ENCODE measurements at regions not wholly inside any gene's neighbourhood (a gene's known extent, or its start where the extent isn't known, plus 50 kb on each side); places are given as distances from the start of the nearest gene placed in this dataset.
"Not testable (repeated sequence)": the region's sequence is repeated elsewhere in the genome, so short reads cannot be mapped to it uniquely, and the experiment has no call there.

DNA sequence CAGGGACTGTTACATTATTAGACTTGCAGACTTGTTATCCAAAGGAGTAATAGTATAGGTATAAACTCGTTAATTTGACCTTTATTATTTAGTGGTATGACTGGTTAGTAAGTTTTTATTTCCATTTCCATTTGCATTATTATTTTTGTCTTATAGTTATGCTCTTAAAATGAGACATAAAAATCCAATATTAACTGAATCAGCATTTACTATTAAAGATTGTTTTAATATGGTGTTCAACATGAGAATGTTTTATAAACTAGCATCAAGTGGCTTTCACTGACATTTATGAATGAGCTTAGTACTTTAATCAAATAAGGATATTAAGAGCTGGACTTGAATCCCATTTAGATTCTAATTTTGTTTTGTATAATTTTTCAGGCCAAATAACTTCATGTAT, 228.1 kb upstream of the HAND2 start:
- H3K4me3 Mint-ChIP-seq, result no peak overlapping the region
- H3K4me1 Mint-ChIP-seq, result no peaks in the 10 kb centered on the region
- no peaks in the 10 kb centered on the region for H3K27me3 Mint-ChIP-seq
- H3K9me3 Mint-ChIP-seq, result no peaks in the 10 kb centered on the region
- no peaks in the 10 kb centered on the region for H3K36me3 Mint-ChIP-seq
- H3K27ac Mint-ChIP-seq, result no peak overlapping the region

DNA sequence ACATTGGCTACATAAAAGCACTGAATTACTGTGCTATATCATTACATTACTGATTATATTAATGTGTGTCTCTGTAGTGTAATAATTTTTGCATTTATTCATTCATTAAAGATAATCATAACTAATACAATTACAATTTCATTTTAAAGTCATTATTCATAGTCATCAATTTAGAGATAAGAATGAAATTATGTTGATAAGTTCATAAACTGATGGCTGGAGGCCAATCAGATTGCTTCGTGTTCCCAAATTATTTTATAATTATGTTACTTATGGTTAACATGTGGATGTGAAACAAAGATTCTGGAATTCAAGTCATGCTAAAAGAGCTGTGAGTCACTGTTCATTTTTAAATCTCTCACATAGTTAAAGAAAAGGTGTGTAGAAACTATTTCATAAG, 223.4 kb upstream of the HAND2 start:
- H3K27me3 Mint-ChIP-seq, result no peaks in the 10 kb centered on the region
- peaks cover 0 to 4% (median 0%) of the 10 kb centered on the region in 3 donors for H3K9me3 Mint-ChIP-seq
- no peaks in the 10 kb centered on the region for H3K36me3 Mint-ChIP-seq
- no peak overlapping the region for H3K27ac Mint-ChIP-seq
- no peak overlapping the region for H3K4me3 Mint-ChIP-seq
- peaks cover 0 to 4% (median 0%) of the 10 kb centered on the region in 3 donors for H3K4me1 Mint-ChIP-seq

DNA sequence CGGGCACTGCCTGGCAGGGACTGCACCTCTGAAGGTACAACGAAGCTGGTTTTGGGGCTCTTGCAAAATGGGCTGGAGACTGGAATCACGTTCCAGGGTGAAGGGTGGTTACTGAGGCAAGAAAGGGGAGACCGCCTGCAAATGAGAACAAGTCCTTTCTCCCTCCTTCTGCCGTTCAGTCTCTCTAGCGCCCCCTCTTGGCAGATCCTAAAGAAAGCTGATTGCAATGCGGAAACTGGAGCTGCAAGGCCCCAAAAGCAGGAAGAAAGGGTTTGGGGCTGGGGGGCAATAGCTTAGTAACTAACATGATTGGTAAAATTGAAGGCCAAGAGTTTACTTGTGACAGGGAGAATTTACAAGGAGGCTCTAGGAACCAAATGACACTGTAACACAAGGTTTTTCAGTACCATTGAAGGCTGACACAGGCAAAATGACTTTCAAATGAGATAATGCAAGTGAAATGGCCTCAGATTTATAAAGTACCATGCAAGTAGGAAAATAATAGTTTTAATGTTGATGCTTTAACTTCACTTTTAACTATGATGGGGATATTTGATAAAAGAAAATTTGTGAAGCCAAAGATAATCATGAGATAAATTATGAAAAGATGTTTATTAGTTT, 222.7 kb upstream of the HAND2 start:
- H3K4me3 Mint-ChIP-seq, result no peak overlapping the region
- peaks cover 0 to 4% (median 0%) of the 10 kb centered on the region in 3 donors for H3K9me3 Mint-ChIP-seq
- H3K36me3 Mint-ChIP-seq, result no peaks in the 10 kb centered on the region
- H3K27ac Mint-ChIP-seq, result no peak overlapping the region
- peaks cover 0 to 4% (median 0%) of the 10 kb centered on the region in 3 donors for H3K4me1 Mint-ChIP-seq
- no peaks in the 10 kb centered on the region for H3K27me3 Mint-ChIP-seq

DNA sequence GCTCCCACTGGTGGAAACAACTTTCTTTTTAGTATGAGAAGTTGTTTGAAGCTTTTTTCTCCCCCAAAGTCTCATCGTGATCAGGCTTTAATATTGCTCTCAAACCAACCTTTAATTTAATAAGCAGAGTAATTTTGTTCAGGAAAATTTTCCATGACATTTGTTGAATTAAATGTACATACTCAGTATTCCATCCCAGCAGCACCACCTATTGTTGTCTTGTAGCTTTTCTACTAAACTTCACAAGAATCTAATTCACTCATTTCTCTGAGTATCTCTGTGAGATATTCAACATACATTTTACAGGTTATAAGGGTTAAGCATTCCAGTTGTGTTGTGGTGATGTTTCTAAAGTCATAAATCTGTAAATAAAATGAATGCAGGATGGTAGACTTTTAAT, 218.3 kb upstream of the HAND2 start:
- H3K36me3 Mint-ChIP-seq, result no peaks in the 10 kb centered on the region

DNA sequence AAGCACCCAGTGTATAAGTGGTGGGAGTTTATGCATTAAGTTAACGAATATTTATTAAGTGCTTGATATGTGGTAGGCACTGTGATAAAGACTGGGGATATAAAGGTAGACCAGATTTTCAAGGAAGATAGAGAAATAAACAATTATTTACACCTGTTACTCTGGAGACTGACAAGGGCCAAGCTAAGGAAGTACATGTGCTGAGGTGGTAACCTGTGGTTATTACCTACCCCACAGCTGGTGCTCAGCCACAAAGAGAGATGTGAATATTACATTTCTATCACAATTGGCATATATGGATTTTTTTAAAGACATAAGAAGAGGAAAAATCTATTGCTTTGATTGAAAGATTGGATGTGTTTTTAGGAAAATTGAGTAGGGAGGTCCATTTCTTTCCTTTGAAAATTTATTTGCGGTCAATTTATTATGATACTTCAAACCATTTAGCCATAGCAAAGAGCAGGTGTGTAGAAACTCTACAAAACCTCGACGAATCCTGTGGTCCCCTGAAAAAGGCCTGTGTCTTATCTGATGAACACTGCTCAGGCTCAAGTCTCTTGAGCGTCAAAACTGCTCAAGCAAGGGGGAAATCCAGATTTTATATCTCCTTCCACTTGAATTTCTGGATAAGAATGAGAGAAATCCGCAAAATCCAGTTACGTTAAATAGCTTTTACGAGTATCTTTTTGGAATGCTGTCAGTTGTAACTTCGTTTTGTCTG, 217.7 kb upstream of the HAND2 start:
- H3K4me1 Mint-ChIP-seq, result peaks cover 0 to 4% (median 0%) of the 10 kb centered on the region in 3 donors
- no peak overlapping the region for H3K27ac Mint-ChIP-seq
- no peaks in the 10 kb centered on the region for H3K27me3 Mint-ChIP-seq
- H3K4me3 Mint-ChIP-seq, result no peak overlapping the region
- peaks cover 0 to 4% (median 1%) of the 10 kb centered on the region in 3 donors for H3K9me3 Mint-ChIP-seq
- H3K36me3 Mint-ChIP-seq, result no peaks in the 10 kb centered on the region

More for the DNA sequence above, 218.3 kb upstream of the HAND2 start:
- Mint-ChIP-seq H3K4me3 (no peak overlapping the region), H3K4me1 (peaks cover 0 to 4% (median 0%) of the 10 kb centered on the region in 3 donors), H3K9me3 (peaks cover 0 to 4% (median 1%) of the 10 kb centered on the region in 3 donors), H3K27me3 (no peaks in the 10 kb centered on the region), H3K27ac (no peak overlapping the region)

DNA sequence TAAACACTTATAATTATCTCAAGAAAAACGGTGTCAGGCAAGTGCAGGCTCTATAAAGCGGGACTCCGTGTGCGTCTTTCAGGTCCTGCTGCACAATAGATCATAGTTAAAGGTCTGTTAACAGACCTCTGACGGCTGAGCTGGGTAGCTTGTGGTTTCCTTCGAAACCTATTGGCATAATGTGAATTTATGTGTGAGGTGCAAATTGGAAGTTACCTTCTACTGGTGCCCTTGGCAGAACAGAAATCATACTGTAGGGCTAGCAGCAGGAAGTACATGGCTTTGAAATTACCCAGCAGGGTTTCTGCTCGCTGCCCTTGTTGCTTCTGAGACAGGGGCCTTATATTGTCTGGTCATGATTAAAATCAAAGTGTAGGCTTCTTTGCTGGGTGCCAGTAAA, 216.4 kb upstream of the HAND2 start:
- Mint-ChIP-seq H3K36me3 (no peaks in the 10 kb centered on the region), H3K4me3 (no peak overlapping the region), H3K27ac (no peak overlapping the region), H3K9me3 (peaks cover 0 to 2% (median 1%) of the 10 kb centered on the region in 3 donors), H3K27me3 (no peaks in the 10 kb centered on the region), H3K4me1 (no peaks in the 10 kb centered on the region)

DNA sequence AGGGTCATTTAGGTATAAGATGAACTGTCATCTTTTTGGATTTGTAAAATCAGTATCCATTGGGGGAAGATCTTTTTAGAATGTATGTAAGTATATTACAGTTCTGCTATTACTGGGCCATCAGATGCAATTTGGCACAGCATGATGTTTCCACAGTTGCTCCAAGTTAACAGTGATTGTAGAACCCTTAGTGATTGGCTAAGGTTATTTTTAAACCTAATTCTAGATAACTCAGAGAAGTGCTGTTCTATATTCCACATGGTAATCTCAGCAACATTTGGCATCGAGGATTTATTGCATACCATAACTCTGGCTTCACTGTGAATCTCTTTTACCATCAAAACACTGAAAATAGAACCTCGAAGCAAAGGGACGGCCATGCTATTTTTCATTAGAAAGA, 215.7 kb upstream of the HAND2 start:
- peaks cover 0 to 2% (median 1%) of the 10 kb centered on the region in 3 donors for H3K9me3 Mint-ChIP-seq
- H3K4me3 Mint-ChIP-seq, result no peak overlapping the region
- no peak overlapping the region for H3K27ac Mint-ChIP-seq
- no peaks in the 10 kb centered on the region for H3K27me3 Mint-ChIP-seq
- no peaks in the 10 kb centered on the region for H3K4me1 Mint-ChIP-seq
- H3K36me3 Mint-ChIP-seq, result no peaks in the 10 kb centered on the region

DNA sequence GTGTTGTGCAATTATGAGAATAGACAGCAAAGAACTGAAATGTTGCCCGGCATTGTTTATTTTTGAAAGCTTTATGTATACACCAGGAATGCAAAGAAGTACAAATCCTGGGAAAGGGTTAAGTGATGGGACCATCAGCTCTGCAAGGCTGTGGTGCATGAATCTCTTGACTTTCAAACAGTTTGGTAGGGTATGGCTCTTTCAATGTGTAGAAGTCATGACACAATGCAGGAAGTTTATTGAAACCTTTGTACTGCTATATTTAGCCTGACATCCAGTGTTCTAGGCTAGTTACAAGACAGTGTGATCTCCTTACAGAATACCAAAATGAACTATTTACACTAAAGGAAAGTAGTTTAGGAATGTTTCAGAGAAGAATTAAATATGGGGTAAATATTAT, 206.8 kb upstream of the HAND2 start:
- Mint-ChIP-seq H3K4me1 (no peaks in the 10 kb centered on the region), H3K9me3 (peaks cover 0 to 3% (median 0%) of the 10 kb centered on the region in 3 donors), H3K27ac (no peak overlapping the region), H3K4me3 (no peak overlapping the region), H3K27me3 (no peaks in the 10 kb centered on the region), H3K36me3 (no peaks in the 10 kb centered on the region)

DNA sequence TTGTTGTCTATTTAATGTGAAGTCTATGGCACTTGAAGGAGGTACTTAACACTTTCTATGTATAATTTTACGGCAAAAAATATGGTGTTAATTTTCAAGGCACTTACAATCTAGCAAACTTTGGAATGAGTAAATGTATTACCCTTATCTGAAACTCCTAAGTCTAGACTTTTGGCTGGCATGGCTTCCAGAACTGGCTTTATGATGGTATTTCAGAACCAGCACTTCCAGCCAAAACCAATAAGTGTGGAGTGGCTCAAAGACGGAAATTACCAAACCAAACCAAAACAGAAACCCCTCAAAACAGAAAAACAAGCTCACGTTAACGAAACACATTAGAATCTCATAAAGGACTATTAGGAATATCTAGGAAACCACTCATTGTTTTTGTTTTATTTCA, 205.6 kb upstream of the HAND2 start:
- H3K4me3 Mint-ChIP-seq, result no peak overlapping the region
- peaks cover 0 to 3% (median 0%) of the 10 kb centered on the region in 3 donors for H3K9me3 Mint-ChIP-seq
- no peaks in the 10 kb centered on the region for H3K36me3 Mint-ChIP-seq
- no peaks in the 10 kb centered on the region for H3K27me3 Mint-ChIP-seq
- H3K27ac Mint-ChIP-seq, result no peak overlapping the region
- no peaks in the 10 kb centered on the region for H3K4me1 Mint-ChIP-seq

DNA sequence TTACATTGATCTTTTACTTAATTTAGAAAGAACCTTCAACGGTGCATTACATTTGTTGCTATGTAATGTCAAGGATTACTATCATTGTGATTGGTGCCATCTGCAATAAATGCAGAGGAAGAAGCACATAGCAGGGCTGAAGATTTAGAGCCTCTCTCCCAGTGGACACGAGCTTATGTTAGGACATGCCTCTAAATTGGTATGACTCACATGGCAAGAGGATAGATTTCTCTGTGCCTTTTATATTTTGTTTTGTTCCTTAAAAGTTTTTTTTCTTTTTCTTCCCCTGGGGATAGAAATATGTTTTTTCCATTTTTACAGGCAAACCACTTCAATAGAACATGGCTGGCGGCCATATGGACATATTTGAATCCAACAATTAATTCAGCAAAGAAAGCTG, 205.0 kb upstream of the HAND2 start:
- H3K4me3 Mint-ChIP-seq, result no peak overlapping the region
- no peaks in the 10 kb centered on the region for H3K4me1 Mint-ChIP-seq
- no peaks in the 10 kb centered on the region for H3K27me3 Mint-ChIP-seq
- no peak overlapping the region for H3K27ac Mint-ChIP-seq
- peaks cover 0 to 3% (median 0%) of the 10 kb centered on the region in 3 donors for H3K9me3 Mint-ChIP-seq
- no peaks in the 10 kb centered on the region for H3K36me3 Mint-ChIP-seq

DNA sequence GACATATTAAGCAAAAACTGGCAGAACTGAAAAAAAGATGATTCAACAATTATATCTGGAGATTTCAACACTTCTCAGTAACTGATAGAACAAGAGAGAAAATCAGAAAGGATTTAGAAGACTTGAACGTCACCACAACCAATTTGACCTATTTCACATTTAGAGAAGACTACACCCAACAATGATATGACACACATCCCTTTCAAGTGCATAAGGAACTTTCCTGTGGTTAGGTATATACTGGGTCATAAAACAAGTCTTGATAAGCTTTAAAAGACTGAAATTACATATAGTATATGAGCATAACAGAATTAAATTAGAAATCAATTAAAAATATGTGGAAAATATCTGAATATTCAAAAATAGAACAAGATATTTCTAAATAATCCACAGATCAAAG, 201.2 kb upstream of the HAND2 start:
- H3K27me3 Mint-ChIP-seq, result peaks cover 2% of the 10 kb centered on the region
- H3K27ac Mint-ChIP-seq, result no peak overlapping the region
- H3K9me3 Mint-ChIP-seq, result peaks cover 4 to 7% (median 6%) of the 10 kb centered on the region in 3 donors
- no peak overlapping the region for H3K4me3 Mint-ChIP-seq
- no peaks in the 10 kb centered on the region for H3K4me1 Mint-ChIP-seq
- peaks cover 1% of the 10 kb centered on the region for H3K36me3 Mint-ChIP-seq

DNA sequence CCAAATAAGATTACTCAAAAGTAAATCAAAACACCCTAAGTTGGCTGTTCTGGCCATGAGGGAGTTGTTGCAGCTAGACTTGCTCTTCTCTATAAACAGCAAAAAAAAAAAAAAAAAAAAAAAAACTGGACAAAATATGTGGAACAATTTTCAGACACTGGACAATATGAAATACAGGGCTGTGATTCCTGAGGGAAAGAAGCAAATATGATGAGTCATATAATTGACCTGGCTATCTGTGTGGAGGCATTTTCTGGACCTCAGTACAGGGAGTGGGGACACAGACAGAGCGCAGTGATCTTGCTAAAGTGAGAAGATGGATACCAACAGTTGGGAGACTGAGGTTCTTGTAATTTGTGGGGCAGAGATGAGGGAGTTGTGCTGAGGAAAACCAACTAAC, 192.0 kb upstream of the HAND2 start:
- H3K27ac Mint-ChIP-seq, result no peak overlapping the region
- H3K9me3 Mint-ChIP-seq, result peaks cover 4 to 5% (median 5%) of the 10 kb centered on the region in 3 donors
- H3K36me3 Mint-ChIP-seq, result peaks cover 1% of the 10 kb centered on the region
- H3K4me1 Mint-ChIP-seq, result no peaks in the 10 kb centered on the region
- no peaks in the 10 kb centered on the region for H3K27me3 Mint-ChIP-seq
- H3K4me3 Mint-ChIP-seq, result no peak overlapping the region

DNA sequence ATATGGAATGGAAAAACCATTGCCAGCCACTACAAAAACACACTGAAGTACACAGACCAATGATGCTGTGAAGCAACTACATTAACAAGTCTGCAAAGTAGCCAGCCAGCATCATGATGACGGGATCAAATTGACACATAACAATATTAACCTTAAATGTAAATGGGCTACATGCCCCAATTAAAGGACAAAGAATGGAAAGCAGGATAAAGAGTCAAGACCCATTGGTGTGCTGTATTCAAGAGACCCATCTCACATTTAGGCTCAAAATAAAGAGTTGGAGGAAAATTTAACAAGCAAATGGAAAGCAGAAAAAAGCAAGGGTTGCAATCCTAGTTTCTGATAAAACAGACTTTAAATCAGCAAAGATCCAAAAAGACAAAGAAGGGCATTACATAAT, 188.5 kb upstream of the HAND2 start:
- H3K36me3 Mint-ChIP-seq, H3K27me3 Mint-ChIP-seq, H3K27ac Mint-ChIP-seq, H3K9me3 Mint-ChIP-seq, H3K4me3 Mint-ChIP-seq, H3K4me1 Mint-ChIP-seq: not testable (repeated sequence)

DNA sequence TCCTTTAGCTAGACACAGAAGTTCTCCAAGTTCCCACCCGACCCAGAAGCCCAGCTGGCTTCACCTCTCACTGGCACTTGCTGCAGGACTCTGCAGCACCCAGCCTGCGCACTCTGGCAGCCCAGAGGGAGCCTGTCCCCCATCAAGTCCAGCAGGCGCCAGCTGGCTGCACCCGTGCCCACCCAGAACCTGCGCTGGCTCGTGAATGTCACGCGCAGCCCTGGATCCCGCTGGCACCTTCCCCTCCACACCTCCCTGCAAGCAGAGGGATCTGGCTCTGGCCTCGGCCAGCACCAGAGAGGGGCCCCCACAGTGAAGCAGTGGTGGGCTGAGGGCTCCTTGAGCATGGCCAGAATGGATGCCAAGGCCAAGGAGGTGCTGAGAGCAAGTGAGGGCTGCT, 187.6 kb upstream of the HAND2 start:
- H3K4me1 Mint-ChIP-seq, result no peaks in the 10 kb centered on the region
- no peaks in the 10 kb centered on the region for H3K27me3 Mint-ChIP-seq
- H3K4me3 Mint-ChIP-seq, result no peak overlapping the region
- no peak overlapping the region for H3K27ac Mint-ChIP-seq
- H3K9me3 Mint-ChIP-seq, result peaks cover 1 to 8% (median 4%) of the 10 kb centered on the region in 3 donors
- peaks cover 1% of the 10 kb centered on the region for H3K36me3 Mint-ChIP-seq

DNA sequence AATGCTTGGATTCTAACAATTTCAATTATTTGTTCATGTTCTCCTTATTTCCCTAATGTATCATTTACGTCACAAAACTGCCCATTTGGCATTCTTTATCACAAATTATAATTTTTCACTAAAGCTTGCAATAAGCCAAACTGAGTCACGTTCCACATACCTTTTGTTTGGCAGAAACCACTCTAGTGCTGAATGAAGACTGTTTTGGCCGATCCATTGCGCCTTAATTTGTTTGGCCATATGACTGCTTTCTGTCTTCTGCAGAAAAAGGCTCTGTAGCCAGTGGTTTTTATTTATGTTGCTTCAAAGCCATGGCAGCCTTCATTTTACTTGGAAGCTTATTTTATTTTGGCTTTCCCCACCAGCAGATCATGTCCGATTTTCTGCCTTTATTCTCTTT, 184.4 kb upstream of the HAND2 start:
- no peak overlapping the region for H3K4me3 Mint-ChIP-seq
- H3K36me3 Mint-ChIP-seq, result peaks cover 1% of the 10 kb centered on the region
- H3K4me1 Mint-ChIP-seq, result no peaks in the 10 kb centered on the region
- no peaks in the 10 kb centered on the region for H3K27me3 Mint-ChIP-seq
- no peak overlapping the region for H3K27ac Mint-ChIP-seq
- H3K9me3 Mint-ChIP-seq, result peaks cover 1 to 5% (median 4%) of the 10 kb centered on the region in 3 donors

DNA sequence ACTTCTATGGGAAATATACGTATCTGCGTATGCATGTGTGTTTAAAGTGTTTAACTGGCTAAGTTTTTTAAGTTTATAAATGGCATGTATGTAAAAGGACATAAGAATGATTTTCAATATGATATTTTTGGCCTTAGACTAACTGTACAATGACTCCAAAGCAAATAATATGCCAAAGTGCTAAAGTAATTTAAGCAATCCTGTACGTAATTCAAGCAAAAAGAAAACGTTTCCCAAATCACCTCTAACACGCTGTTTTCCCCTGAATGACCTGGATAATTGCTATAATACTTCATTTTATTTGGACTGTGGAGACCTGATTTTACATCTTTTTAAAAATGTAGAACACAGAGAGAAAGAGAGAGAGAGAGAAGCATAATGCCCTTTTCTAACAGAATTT, 183.0 kb upstream of the HAND2 start:
- no peak overlapping the region for H3K27ac Mint-ChIP-seq
- H3K4me3 Mint-ChIP-seq, result no peak overlapping the region
- peaks cover 0 to 5% (median 0%) of the 10 kb centered on the region in 3 donors for H3K9me3 Mint-ChIP-seq
- no peaks in the 10 kb centered on the region for H3K36me3 Mint-ChIP-seq
- no peaks in the 10 kb centered on the region for H3K4me1 Mint-ChIP-seq
- no peaks in the 10 kb centered on the region for H3K27me3 Mint-ChIP-seq

Data from IgD-negative memory B cell (primary cell).